PC-3 (cell line): ENCODE measurements at regions not wholly inside any gene's neighbourhood (a gene's known extent, or its start where the extent isn't known, plus 50 kb on each side); places are given as distances from the start of the nearest gene placed in this dataset.

ENCODE experiments used
- EZH2 ChIP-seq: fragments of 300-600 bp; sonication (generic); IDR thresholded peaks from one replicate; pipeline ENCODE4 v1.6.1; 2017; ENCODE audit warnings: antibody characterized with exemption, mild to moderate bottlenecking, low read length; ENCODE audit not compliant: unreplicated experiment
- EZH2phosphoT487 ChIP-seq: fragments of 300-600 bp; sonication (generic); IDR thresholded peaks from 2 replicates; pipeline ENCODE4 v1.6.1; 2018; ENCODE audit warnings: mild to moderate bottlenecking, antibody characterized with exemption, low read length, borderline replicate concordance
- TF ChIP-seq, protein P1 (sequence below): fragments of 300-600 bp; sonication (generic); conservative IDR thresholded peaks from 2 replicates; pipeline ENCODE4 v1.5.1; 2017; ENCODE audit warnings: antibody characterized with exemption, low read depth, mild to moderate bottlenecking, low read length

DNA sequence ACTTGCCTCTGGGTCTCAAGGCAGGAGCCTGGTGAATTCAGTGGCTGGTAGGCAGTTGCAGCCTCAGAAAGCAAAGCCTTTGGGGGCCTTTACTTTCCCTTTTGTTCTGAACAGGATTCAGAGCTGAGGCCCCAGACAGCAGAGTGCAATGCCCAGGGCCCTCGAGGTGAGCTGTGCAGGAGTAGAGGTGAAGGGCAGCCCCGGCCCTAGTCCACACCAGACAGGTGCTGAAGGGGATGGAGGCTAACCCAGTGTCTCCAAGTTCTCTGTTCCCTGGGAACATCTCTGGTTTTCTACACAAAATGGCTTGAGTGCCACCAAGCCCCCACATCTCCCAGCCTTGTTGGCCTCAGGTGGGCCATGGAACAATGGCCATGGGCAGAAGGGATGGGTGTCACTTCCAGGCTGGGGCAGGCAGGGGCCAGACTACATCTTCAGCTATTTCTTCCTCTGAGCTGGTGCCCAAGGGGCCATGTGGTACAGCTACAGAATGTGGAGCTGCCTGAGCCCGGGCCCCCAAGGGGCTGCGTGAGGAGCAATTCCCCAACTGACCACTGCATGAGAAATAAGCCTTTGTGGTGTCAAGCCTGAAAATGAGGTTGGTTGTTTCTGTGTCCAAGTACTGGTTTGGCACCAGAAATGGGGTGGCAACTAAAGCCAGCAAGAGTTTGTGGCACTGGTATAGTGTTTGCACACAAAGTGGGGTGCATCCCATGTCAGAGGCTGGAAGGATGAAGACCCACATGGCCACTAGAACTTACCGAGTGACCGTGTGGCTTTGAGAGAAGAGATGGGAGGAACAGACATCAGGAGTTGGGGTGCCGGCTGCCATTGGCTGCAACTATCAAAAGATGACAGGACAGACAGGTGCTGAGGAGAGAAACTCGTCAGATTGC lies 57.8 kb downstream of the BARX1 start:
- TF ChIP-seq, protein P1, sequence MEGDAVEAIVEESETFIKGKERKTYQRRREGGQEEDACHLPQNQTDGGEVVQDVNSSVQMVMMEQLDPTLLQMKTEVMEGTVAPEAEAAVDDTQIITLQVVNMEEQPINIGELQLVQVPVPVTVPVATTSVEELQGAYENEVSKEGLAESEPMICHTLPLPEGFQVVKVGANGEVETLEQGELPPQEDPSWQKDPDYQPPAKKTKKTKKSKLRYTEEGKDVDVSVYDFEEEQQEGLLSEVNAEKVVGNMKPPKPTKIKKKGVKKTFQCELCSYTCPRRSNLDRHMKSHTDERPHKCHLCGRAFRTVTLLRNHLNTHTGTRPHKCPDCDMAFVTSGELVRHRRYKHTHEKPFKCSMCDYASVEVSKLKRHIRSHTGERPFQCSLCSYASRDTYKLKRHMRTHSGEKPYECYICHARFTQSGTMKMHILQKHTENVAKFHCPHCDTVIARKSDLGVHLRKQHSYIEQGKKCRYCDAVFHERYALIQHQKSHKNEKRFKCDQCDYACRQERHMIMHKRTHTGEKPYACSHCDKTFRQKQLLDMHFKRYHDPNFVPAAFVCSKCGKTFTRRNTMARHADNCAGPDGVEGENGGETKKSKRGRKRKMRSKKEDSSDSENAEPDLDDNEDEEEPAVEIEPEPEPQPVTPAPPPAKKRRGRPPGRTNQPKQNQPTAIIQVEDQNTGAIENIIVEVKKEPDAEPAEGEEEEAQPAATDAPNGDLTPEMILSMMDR: no peak
- TF ChIP-seq EZH2: no peak
- TF ChIP-seq EZH2phosphoT487: no peak
